Mesendoderm (in vitro differentiated cells): ENCODE measurements at regions not wholly inside any gene's neighbourhood (a gene's known extent, or its start where the extent isn't known, plus 50 kb on each side); places are given as distances from the start of the nearest gene placed in this dataset.

Source experiments
- DNase-seq: peaks from one replicate; pipeline ENCODE4 v3.0.0; 2013
- H2AK5ac ChIP-seq: 2 replicates; pipeline ENCODE4 v1.6.1; 2013; ENCODE audit warnings: low read length, inconsistent platforms
- H2BK120ac ChIP-seq: 2 replicates; pipeline ENCODE4 v1.6.1; 2013; ENCODE audit warnings: low read depth, mild to moderate bottlenecking, low read length, moderate library complexity, mixed read lengths
- H2BK15ac ChIP-seq: replicated peaks from 2 replicates; pipeline ENCODE4 v1.6.1; 2013; ENCODE audit warnings: low read depth, mild to moderate bottlenecking, moderate library complexity
- H2BK5ac ChIP-seq: 2 replicates; pipeline ENCODE4 v1.6.1; 2013; ENCODE audit warnings: low read length, inconsistent platforms
- H3K18ac ChIP-seq: 2 replicates; pipeline ENCODE4 v1.6.1; 2013; ENCODE audit warnings: mild to moderate bottlenecking, low read length, mixed read lengths
- H3K23ac ChIP-seq: one replicate; pipeline ENCODE4 v1.6.1; 2013; ENCODE audit warnings: low read length
- H3K27ac ChIP-seq: 2 replicates; pipeline ENCODE4 v1.5.1; 2013; ENCODE audit warnings: low read depth, mild to moderate bottlenecking, inconsistent platforms, low read length, moderate library complexity
- H3K27me3 ChIP-seq: 2 replicates; pipeline ENCODE4 v1.6.1; 2013; ENCODE audit warnings: low read length, control low read depth, mild to moderate bottlenecking, inconsistent platforms; ENCODE audit not compliant: insufficient read depth, poor library complexity
- H3K36me3 ChIP-seq: 2 replicates; pipeline ENCODE4 v1.6.1; 2013; ENCODE audit warnings: low read length, inconsistent platforms; ENCODE audit not compliant: control insufficient read depth, insufficient read depth
- H3K4ac ChIP-seq: one replicate; pipeline ENCODE4 v1.6.1; 2013; ENCODE audit warnings: low read depth, mild to moderate bottlenecking, low read length, moderate library complexity
- H3K4me1 ChIP-seq: 2 replicates; pipeline ENCODE4 v1.6.1; 2013; ENCODE audit warnings: low read depth, low read length, inconsistent platforms; ENCODE audit not compliant: control insufficient read depth
- H3K4me2 ChIP-seq: 2 replicates; pipeline ENCODE4 v1.6.1; 2013; ENCODE audit warnings: low read length
- H3K4me3 ChIP-seq: 2 replicates; pipeline ENCODE4 v1.5.1; 2013; ENCODE audit warnings: mild to moderate bottlenecking, low read length
- H3K56ac ChIP-seq: one replicate; pipeline ENCODE4 v1.6.1; 2013; ENCODE audit warnings: low read length
- H3K79me1 ChIP-seq: 2 replicates; pipeline ENCODE4 v1.6.1; 2013; ENCODE audit warnings: low read length, inconsistent platforms
- H3K79me2 ChIP-seq: 2 replicates; pipeline ENCODE4 v1.6.1; 2013; ENCODE audit warnings: mild to moderate bottlenecking, low read length; ENCODE audit not compliant: control insufficient read depth, insufficient read depth
- H3K9ac ChIP-seq: 2 replicates; pipeline ENCODE4 v1.6.1; 2013; ENCODE audit warnings: low read length, inconsistent platforms
- H4K5ac ChIP-seq: one replicate; pipeline ENCODE4 v1.6.1; 2013; ENCODE audit warnings: low read length
- H4K8ac ChIP-seq: one replicate; pipeline ENCODE4 v1.6.1; 2013; ENCODE audit warnings: low read depth, mild to moderate bottlenecking, control low read depth, low read length, moderate library complexity
- WGBS: extraction: QIAGEN DNeasy Blood & Tissue Kit; methylation state at CpG from one replicate; pipeline ENCODE4 v1.1.7; 2013; ENCODE audit warnings: low lambda C conversion rate, missing lambda C conversion rate; ENCODE audit not compliant: insufficient coverage; ENCODE audit errors: extremely low coverage; 5-methylcytosine and 5-hydroxymethylcytosine counted together

GRCh38 chr9:87122947-87123685 is 175.8 kb upstream of the GAS1 start:
- Histone ChIP-seq H3K36me3 (no peaks in the 10 kb centered on the region), H3K4ac (no peak overlapping the region), H3K18ac (no peak overlapping the region), H2AK5ac (no peak overlapping the region), H2BK15ac (no peak overlapping the region), H3K79me2 (no peaks in the 10 kb centered on the region), H2BK120ac (no peak overlapping the region), H3K4me2 (no peak overlapping the region), H3K56ac (no peak overlapping the region), H3K79me1 (no peaks in the 10 kb centered on the region), H3K23ac (no peak overlapping the region), H3K27me3 (no peaks in the 10 kb centered on the region), H3K4me3 (no peak overlapping the region), H3K27ac (no peak overlapping the region), H2BK5ac (no peak overlapping the region), H3K9ac (no peak overlapping the region), H3K4me1 (no peaks in the 10 kb centered on the region), H4K5ac (no peak overlapping the region), H4K8ac (no peak overlapping the region)
- no CpG with 5 or more reads among the region's 6 CpGs for WGBS
- no peak for DNase-seq

GRCh38 chr9:87123830-87124229 is 176.5 kb upstream of the GAS1 start:
- no peak overlapping the region for H3K23ac ChIP-seq
- no peak overlapping the region for H2BK120ac ChIP-seq
- no peaks in the 10 kb centered on the region for H3K79me1 ChIP-seq
- H3K36me3 ChIP-seq, result no peaks in the 10 kb centered on the region
- H2BK5ac ChIP-seq, result no peak overlapping the region
- H3K4me3 ChIP-seq, result no peak overlapping the region
- no peak overlapping the region for H3K9ac ChIP-seq
- no CpG with 5 or more reads among the region's 3 CpGs for WGBS
- H3K4me1 ChIP-seq, result no peaks in the 10 kb centered on the region
- no peak overlapping the region for H3K4me2 ChIP-seq
- DNase-seq, result no peak
- H3K27me3 ChIP-seq, result no peaks in the 10 kb centered on the region
- no peak overlapping the region for H3K56ac ChIP-seq
- H4K8ac ChIP-seq, result no peak overlapping the region
- no peak overlapping the region for H3K18ac ChIP-seq
- no peak overlapping the region for H4K5ac ChIP-seq
- H3K4ac ChIP-seq, result no peak overlapping the region
- no peak overlapping the region for H3K27ac ChIP-seq
- no peak overlapping the region for H2AK5ac ChIP-seq
- H2BK15ac ChIP-seq, result no peak overlapping the region
- H3K79me2 ChIP-seq, result no peaks in the 10 kb centered on the region

- Histone ChIP-seq H3K23ac (no peak overlapping the region), H4K5ac (no peak overlapping the region), H3K4me3 (no peak overlapping the region), H3K18ac (no peak overlapping the region), H3K9ac (no peak overlapping the region), H3K4me1 (no peaks in the 10 kb centered on the region), H3K79me1 (no peaks in the 10 kb centered on the region), H2BK5ac (no peak overlapping the region), H2AK5ac (no peak overlapping the region), H3K79me2 (no peaks in the 10 kb centered on the region), H3K4me2 (no peak overlapping the region), H2BK15ac (no peak overlapping the region), H4K8ac (no peak overlapping the region), H3K4ac (no peak overlapping the region), H3K36me3 (no peaks in the 10 kb centered on the region), H3K27ac (no peak overlapping the region), H2BK120ac (no peak overlapping the region), H3K27me3 (no peaks in the 10 kb centered on the region), H3K56ac (no peak overlapping the region)
- no CpG with 5 or more reads among the region's 3 CpGs for WGBS
- no peak for DNase-seq
Observed at GRCh38 chr9:87125819-87126218, 178.5 kb upstream of the GAS1 start.

GRCh38 chr9:87127543-87127942 is 180.2 kb upstream of the GAS1 start:
- DNase-seq, result no peak
- no peaks in the 10 kb centered on the region for H3K27me3 ChIP-seq
- H3K4me1 ChIP-seq, result no peaks in the 10 kb centered on the region
- no peak overlapping the region for H3K4ac ChIP-seq
- no peak overlapping the region for H3K9ac ChIP-seq
- no peaks in the 10 kb centered on the region for H3K36me3 ChIP-seq
- H4K5ac ChIP-seq, result no peak overlapping the region
- H3K23ac ChIP-seq, result no peak overlapping the region
- no peak overlapping the region for H2BK15ac ChIP-seq
- no peaks in the 10 kb centered on the region for H3K79me1 ChIP-seq
- no peak overlapping the region for H2AK5ac ChIP-seq
- no peak overlapping the region for H3K56ac ChIP-seq
- WGBS, result no CpG with 5 or more reads among the region's 1 CpG
- no peak overlapping the region for H3K4me3 ChIP-seq
- H3K18ac ChIP-seq, result no peak overlapping the region
- H3K4me2 ChIP-seq, result no peak overlapping the region
- no peak overlapping the region for H2BK5ac ChIP-seq
- no peak overlapping the region for H3K27ac ChIP-seq
- no peak overlapping the region for H4K8ac ChIP-seq
- H3K79me2 ChIP-seq, result no peaks in the 10 kb centered on the region
- H2BK120ac ChIP-seq, result no peak overlapping the region

GRCh38 chr9:87127978-87128614 is 180.8 kb upstream of the GAS1 start:
- Histone ChIP-seq H3K18ac (no peak overlapping the region), H3K27ac (no peak overlapping the region), H3K4me3 (no peak overlapping the region), H3K56ac (no peak overlapping the region), H4K8ac (no peak overlapping the region), H2BK120ac (no peak overlapping the region), H3K4me2 (no peak overlapping the region), H3K27me3 (no peaks in the 10 kb centered on the region), H4K5ac (no peak overlapping the region), H3K36me3 (no peaks in the 10 kb centered on the region), H3K4me1 (no peaks in the 10 kb centered on the region), H2AK5ac (no peak overlapping the region), H3K4ac (no peak overlapping the region), H3K23ac (no peak overlapping the region), H2BK15ac (no peak overlapping the region), H3K79me2 (no peaks in the 10 kb centered on the region), H2BK5ac (no peak overlapping the region), H3K79me1 (no peaks in the 10 kb centered on the region), H3K9ac (no peak overlapping the region)
- no CpG with 5 or more reads among the region's 2 CpGs for WGBS
- no peak for DNase-seq
